Tibial nerve (tissue), 4 donors: ENCODE measurements at regions not wholly inside any gene's neighbourhood (a gene's known extent, or its start where the extent isn't known, plus 50 kb on each side); places are given as distances from the start of the nearest gene placed in this dataset.

Experiments used
- EP300 ChIP-seq, 2 donors: sonication (generic); formaldehyde crosslinking; IDR thresholded peaks; one replicate each; pipeline ENCODE4 v1.6.1; 2017; ENCODE audit warnings: antibody characterized with exemption in 2 of 2, mild to moderate bottlenecking in 1 of 2
- POLR2A ChIP-seq, 2 donors: fragments of 450-650 bp; IDR thresholded peaks; one replicate each; pipeline ENCODE4 v1.6.1; 2017; ENCODE audit warnings: antibody characterized with exemption in 2 of 2, mild to moderate bottlenecking in 2 of 2, moderate library complexity in 2 of 2
- TF ChIP-seq, protein P1 (sequence below), 5 experiments: fragments of 200-600 bp in 3 of 5; fragments of 450-650 bp in 2 of 5; sonication (generic) in 3 of 5; IDR thresholded peaks; one replicate each; pipeline ENCODE4 v1.5.1; 2016 to 2019; ENCODE audit warnings: antibody characterized with exemption in 5 of 5, mild to moderate bottlenecking in 3 of 5, moderate library complexity in 2 of 5

DNA sequence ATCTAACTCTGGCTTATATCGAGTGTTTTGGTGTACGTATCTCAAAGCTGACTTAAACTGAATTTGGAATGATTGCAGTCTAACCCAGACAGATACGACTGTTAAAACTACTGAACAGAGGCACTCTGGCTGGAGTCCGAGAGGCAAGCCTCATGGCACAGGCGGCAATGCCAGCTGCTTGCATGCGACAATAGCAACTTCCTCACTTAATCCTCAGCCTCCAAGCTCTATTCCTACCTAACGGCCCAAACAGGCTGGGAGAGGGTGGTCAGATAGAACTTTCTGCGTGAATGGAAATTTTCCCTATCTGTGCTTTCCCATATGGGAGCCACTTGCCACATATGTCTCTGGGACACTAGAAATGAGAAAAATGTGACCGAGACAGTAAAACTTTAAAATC, 292.0 kb upstream of the KLF6 start:
- TF ChIP-seq, protein P1, sequence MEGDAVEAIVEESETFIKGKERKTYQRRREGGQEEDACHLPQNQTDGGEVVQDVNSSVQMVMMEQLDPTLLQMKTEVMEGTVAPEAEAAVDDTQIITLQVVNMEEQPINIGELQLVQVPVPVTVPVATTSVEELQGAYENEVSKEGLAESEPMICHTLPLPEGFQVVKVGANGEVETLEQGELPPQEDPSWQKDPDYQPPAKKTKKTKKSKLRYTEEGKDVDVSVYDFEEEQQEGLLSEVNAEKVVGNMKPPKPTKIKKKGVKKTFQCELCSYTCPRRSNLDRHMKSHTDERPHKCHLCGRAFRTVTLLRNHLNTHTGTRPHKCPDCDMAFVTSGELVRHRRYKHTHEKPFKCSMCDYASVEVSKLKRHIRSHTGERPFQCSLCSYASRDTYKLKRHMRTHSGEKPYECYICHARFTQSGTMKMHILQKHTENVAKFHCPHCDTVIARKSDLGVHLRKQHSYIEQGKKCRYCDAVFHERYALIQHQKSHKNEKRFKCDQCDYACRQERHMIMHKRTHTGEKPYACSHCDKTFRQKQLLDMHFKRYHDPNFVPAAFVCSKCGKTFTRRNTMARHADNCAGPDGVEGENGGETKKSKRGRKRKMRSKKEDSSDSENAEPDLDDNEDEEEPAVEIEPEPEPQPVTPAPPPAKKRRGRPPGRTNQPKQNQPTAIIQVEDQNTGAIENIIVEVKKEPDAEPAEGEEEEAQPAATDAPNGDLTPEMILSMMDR (IDR thresholded peaks at IDR 0.05), result no peak
- no peak for TF ChIP-seq EP300 (IDR thresholded peaks at IDR 0.05)
- no peak for TF ChIP-seq POLR2A (IDR thresholded peaks at IDR 0.05)
